ENCODE measurements at regions not wholly inside any gene's neighbourhood (a gene's known extent, or its start where the extent isn't known, plus 50 kb on each side); places are given as distances from the start of the nearest gene placed in this dataset.
"Not testable (repeated sequence)": the region's sequence is repeated elsewhere in the genome, so short reads cannot be mapped to it uniquely, and the experiment has no call there.

DNA sequence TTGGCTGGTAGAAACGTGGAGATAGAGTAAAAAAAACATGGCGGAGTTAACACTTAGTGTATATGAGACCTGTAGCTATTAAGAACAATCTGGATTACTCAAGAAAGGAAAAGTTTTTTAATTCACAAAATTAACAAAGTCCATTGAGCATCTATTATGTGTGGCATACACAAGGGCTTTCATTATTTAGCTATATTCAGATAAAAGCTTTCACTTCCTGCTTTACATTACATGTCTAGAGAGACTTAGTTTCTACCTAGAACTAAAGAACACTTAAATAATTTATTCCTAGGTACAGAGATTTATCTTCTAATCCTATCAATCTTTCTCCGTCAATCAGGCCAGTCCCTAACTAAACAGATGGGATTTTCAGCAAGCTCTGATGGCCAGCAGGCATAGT lies 196.0 kb upstream of the SLC39A10 start:
- DNase-seq (ENCODE audit: low read depth): no peak

- no peak for DNase-seq (ENCODE audit: low read depth)
Observed at GRCh38 chr2:195458936-195459335, 198.1 kb upstream of the SLC39A10 start.

DNA sequence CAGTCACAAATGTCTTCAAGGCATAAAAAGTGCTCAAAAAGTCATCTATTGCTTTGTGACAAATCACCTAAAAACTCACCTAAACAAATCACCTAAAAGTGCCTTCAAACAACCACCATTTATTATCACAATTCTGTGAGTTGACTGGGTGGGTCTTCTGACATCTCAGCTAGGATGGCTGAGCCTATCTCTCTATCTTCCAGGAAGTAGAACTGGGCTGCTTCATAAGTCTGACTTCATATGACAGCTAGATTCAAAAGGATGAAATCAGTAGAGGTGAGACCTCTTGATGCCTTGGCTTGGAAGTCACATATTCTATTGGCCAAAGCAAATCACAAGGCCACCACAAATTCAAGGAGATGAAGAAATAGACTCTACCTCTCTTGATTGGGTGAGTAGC lies 199.2 kb upstream of the SLC39A10 start:
- no peak for DNase-seq (ENCODE audit: low read depth)

DNA sequence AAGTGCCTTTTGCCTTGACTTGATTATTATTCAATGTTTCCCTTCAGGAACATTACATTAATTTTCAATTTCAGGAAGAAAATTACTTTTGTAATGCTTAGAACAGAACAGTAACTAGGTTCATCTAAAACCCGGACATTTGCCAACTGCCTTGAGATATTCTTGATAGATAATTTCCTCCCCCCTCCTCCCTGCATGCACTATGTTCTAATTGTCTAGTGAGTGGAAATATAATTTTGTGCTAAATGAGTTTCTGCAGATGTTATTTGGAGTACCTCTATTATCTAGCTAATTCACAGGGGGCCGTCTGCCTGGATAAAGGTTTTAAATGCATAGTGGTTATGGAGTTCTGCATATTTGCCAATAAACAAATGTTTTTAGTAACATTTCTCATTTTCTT lies 200.3 kb upstream of the SLC39A10 start:
- DNase-seq (ENCODE audit: low read depth): no peak

DNA sequence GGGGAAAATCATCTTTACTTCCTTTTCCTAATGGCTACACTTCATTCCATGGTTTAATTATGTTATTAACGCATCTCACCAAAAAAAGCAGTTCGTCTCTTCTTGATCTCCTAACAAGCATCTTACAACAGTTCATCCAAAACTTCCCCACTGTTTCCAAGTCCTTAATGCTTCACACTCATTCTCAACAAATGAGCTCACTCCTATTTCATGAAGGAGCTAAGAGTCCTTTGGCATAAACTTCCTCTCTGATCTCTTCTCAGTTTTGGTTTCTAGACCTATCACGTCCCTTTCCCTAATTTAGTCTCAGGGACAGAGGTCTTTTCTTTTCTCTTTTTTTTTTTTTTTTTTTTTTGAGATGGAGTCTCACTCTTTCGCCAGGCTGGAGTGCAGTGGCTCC lies 205.9 kb upstream of the SLC39A10 start:
- DNase-seq (ENCODE audit: low read depth): no peak

DNA sequence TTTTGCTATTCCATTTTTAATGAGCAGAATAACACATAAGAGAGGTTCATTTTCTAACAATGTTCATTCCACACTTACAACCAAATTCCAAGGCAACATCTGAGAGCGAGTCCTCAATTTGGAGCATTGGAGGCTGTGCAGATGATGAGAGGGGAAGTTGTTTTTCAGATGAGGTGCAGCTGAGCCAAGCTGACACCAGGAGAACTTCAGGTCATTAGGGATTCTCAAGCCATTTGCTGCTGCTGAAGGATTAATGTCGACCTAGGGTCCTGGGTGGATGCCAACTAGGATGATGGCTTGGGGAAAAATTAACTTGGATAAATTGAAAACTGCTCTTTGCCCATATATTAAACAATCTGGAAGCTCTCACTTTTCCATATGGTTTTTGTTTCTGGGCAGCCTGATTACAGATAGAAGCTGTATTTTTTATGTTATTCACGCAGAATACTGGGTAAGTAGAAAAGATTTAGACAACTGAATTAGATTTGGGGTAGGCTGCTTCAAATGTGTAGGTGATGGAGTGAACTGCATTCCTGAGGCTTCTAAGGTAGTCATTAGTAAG lies 206.4 kb upstream of the SLC39A10 start:
- no peak for DNase-seq (ENCODE audit: low read depth)

GRCh38 chr2:195447323-195447975 lies 209.6 kb upstream of the SLC39A10 start:
- no peak for DNase-seq (ENCODE audit: low read depth)

- DNase-seq (ENCODE audit: low read depth): no peak
Observed at GRCh38 chr2:195445639-195446038, 211.4 kb upstream of the SLC39A10 start.

GRCh38 chr2:195443926-195444325 lies 213.1 kb upstream of the SLC39A10 start:
- no peak for DNase-seq (ENCODE audit: low read depth)

DNA sequence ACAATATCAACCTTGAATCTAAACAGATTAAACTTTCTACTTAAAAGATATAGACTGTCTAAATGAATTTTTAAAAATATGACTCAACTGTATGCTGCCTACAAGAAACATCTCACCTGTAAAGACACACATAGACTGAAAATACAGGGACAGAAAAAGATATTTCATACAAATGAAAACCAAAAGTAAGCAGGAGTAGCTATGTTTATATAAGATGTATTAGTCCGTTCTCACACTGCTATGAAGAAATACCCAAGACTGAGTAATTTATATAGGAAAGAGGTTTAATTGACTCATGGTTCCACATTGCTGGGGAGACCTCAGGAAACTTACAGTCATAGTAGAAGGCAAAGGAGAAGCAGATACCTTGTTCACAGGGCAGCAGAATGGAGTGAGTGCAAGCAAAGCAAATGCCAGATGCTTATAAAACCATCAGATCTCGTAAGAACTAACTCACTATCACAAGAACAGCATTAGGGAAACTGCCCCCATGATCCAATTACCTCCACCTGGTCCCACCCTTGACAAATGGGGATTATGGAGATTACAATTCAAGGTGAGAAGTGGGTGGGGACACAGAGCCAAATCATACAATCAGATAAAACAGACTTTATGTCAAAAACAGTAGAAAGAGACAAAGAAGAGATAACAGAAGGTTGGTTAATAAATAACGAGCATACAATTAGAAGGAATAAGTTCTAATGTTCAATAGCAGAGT lies 214.4 kb upstream of the SLC39A10 start:
- DNase-seq (ENCODE audit: low read depth): no peak

GRCh38 chr2:195438692-195439091 lies 218.3 kb upstream of the SLC39A10 start:
- DNase-seq (ENCODE audit: low read depth): no peak

- no peak for DNase-seq (ENCODE audit: low read depth)
Observed at GRCh38 chr2:195437521-195437920, 219.5 kb upstream of the SLC39A10 start.

- DNase-seq (ENCODE audit: low read depth): no peak
Observed at GRCh38 chr2:195434346-195434745, 222.7 kb upstream of the SLC39A10 start.

DNA sequence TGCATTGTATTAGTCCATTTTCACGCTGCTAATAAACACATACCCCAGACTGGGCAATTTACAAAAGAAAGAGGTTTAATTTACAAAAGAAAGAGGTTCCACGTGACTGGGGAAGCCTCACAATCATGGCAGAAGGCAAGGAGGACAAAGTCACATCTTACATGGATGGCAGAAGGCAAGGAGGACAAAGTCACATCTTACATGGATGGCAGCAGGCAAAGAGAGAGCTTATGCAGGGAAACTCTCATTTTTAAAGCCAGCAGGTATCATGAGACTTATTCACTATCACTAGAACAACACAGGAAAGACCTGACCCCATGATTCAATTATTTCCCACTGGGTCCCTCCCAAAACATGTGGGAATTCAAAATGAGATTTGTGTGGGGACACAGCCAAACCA lies 223.3 kb upstream of the SLC39A10 start:
- DNase-seq (ENCODE audit: low read depth): not testable (repeated sequence)

GRCh38 chr2:195428673-195429072 lies 228.4 kb upstream of the SLC39A10 start:
- no peak for DNase-seq (ENCODE audit: low read depth)

GRCh38 chr2:195425328-195425727 lies 231.7 kb upstream of the SLC39A10 start:
- no peak for DNase-seq (ENCODE audit: low read depth)

DNA sequence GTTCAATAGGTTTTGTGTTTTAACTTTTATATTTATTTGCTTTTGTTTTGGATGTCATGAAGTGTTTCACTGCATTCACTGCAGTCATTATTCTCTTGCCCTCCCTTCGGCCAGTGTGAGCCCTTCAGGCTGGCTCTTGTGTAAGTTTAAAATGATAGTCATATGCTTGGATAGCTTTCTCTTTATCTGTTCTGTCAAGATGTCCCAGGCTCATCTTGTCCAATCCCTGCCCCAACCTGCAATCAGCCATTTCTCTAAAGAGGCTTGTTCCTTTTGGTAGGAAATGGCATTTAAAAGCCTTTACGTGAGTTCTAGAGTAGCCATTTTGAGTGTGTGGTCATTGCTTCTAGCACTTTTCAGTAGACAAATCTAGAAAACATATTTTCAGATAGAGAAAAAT lies 238.0 kb upstream of the SLC39A10 start:
- DNase-seq (ENCODE audit: low read depth): no peak

DNA sequence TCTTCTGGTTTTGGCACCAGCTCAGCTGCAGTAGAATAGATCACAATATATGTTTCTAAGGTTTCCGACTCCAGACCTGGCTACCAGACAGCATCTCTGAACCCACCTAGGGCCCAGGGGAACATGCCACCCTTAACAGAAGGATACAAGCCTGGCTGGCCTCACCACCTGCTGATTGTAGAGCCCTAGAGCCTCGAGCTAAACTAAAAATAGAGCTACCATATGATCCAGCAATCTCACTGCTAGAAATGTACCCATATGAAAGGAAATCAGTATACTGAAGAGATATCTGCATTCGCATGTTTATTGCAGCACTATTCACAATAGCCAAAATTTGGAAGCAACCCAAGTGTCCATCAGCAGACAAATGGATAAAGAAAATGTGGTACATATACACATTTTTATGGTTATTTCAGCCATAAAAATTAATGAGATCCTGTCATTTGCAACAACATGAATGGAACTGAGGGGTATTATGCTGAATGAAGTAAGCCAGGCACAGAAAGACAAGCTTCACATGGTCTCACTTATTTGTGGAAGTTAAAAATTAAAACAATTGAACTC lies 242.4 kb upstream of the SLC39A10 start:
- DNase-seq (ENCODE audit: low read depth): no peak

DNA sequence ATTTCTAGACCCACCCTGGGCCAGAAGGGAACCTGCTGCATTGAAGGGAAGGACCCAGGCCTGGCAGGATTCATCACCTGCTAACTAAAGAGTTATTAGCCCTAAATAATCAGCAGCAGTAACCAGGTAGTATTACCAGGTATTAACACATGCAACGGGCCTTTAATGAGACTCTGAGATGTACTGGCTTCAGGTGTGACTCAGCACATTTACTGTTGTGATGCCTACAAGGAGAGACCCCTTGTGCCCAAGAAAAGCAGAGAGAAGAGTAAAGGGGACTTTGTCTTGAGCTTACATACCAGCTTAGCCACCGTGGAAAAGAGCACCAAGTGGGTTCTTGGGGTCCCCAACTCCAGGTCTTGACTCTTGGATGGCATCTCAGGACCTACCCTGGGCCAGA lies 243.1 kb upstream of the SLC39A10 start:
- no peak for DNase-seq (ENCODE audit: low read depth)

DNA sequence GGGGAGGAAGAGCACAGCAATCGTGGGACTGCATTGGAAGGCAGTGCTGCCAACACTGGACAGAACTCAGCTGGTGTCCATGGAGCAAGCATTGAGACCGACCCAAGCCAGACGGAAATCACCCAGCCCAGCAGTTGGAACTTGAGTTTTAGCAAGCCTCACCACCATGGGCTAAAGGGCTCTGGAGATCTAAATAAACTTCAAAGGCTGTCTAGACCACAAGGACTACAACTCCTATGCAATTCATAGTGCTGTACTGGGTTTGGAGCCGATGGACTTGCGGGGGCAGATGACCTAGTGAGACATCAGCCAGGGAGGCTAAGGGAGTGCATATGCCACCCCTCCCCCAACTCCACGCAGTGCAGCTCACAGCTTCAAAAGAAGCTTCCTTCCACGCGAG lies 243.6 kb upstream of the SLC39A10 start:
- DNase-seq (ENCODE audit: low read depth): no peak

DNA sequence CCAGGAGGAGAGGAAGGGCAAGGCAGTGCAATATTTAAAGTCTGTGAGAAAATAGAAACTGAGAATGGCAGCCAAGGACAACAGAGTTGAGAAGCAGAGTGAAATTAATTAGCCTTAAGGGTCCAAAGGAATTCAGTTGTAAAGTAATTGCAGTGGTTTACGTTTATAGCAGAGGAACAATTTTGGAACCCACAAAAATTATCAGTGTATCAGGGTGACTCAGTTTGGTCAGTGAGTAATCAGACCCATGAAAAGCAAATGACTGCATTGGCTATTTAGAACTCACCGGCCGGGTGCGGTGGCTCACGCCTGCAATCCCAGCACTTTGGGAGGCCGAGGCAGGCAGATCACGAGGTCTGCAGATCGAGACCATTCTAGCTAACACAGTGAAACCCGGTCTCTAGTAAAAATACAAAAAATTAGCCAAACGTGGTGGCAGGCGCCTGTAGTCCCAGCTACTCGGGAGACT lies 245.8 kb upstream of the SLC39A10 start:
- no peak for DNase-seq (ENCODE audit: low read depth)

- DNase-seq (ENCODE audit: low read depth): no peak
Observed at GRCh38 chr2:195410074-195410671, 246.9 kb upstream of the SLC39A10 start.

DNA sequence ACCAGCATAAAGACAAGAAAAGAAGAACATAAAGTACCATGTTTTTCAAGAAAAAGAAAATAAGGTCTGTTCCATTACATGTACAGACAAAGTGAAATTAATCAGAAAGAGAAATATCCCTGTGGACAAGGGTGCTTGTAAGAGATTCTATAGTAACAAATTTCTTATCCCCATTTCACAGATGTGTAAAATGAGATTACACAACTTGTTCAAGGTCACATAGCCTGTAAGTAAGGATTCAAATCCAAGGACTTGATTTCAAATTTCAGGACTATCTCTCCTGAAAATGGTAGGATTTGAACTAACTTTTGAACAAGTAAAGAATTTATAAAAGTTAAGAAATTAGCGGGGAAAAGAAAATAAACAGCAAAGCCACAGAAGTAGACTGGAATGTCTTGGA lies 248.2 kb upstream of the SLC39A10 start:
- DNase-seq (ENCODE audit: low read depth): no peak

Data from fibroblast of the conjunctiva (primary cell).